ENCODE measurements at regions not wholly inside any gene's neighbourhood (a gene's known extent, or its start where the extent isn't known, plus 50 kb on each side); places are given as distances from the start of the nearest gene placed in this dataset.

DNA sequence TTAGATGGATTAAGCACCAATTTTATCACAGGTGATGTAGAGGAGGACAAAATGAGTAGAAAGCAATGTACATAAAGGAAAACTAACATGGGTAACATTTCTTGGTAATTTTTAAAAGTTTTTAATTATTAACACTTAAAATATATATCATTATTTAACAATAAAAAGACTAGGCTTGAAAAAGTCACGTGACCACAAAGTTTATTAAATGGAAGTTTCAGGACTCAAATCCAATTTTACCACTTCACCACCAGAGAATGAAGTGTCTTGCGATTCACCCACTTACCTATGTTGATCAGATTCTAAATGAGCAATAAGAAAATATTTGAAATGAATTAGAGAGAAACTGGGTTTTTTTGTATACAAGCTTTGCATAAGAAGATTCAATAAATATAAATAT, 721.3 kb downstream of the GBE1 start:
- Histone ChIP-seq H3K27ac (no peak overlapping the region), H3K9me3 (no peaks in the 10 kb centered on the region), H3K27me3 (no peaks in the 10 kb centered on the region), H3K4me3 (no peak overlapping the region), H3K4me1 (no peaks in the 10 kb centered on the region), H3K36me3 (no peaks in the 10 kb centered on the region)
- 79 to 86% methylated on average over 2 of the region's 2 CpGs for WGBS, 2 donors (ENCODE audit: low coverage in 1 of 2)
- ATAC-seq: no peak
- TF ChIP-seq POLR2A (IDR thresholded peaks at IDR 0.05) (no peak), EP300 (IDR thresholded peaks at IDR 0.05) (no peak)

DNA sequence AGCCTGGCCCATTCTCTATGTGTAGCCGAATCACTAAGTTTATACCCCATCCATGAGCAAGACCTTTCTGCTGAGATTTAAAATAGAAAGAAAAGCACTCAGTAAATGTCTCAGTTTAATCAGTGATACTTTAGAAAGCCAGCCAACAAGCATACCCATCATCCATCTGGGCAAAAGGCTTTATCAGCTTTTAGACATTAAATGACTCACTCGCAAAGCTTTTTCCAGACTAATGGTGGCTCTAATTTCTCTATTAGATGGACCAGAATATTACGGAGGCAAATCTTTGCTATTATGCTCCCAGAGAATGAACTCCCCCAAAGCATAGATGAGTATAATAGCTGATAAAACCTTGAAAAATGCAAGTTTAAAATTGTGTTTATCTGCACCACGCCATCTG, 727.8 kb downstream of the GBE1 start:
- ATAC-seq: no peak
- Histone ChIP-seq H3K9me3 (no peaks in the 10 kb centered on the region), H3K27ac (no peak overlapping the region), H3K4me1 (no peaks in the 10 kb centered on the region), H3K27me3 (no peaks in the 10 kb centered on the region), H3K4me3 (no peak overlapping the region), H3K36me3 (no peaks in the 10 kb centered on the region)
- TF ChIP-seq EP300 (IDR thresholded peaks at IDR 0.05) (no peak), POLR2A (IDR thresholded peaks at IDR 0.05) (no peak), POLR2AphosphoS5 (IDR thresholded peaks at IDR 0.05) (no peak)
- TF ChIP-seq, protein P1, sequence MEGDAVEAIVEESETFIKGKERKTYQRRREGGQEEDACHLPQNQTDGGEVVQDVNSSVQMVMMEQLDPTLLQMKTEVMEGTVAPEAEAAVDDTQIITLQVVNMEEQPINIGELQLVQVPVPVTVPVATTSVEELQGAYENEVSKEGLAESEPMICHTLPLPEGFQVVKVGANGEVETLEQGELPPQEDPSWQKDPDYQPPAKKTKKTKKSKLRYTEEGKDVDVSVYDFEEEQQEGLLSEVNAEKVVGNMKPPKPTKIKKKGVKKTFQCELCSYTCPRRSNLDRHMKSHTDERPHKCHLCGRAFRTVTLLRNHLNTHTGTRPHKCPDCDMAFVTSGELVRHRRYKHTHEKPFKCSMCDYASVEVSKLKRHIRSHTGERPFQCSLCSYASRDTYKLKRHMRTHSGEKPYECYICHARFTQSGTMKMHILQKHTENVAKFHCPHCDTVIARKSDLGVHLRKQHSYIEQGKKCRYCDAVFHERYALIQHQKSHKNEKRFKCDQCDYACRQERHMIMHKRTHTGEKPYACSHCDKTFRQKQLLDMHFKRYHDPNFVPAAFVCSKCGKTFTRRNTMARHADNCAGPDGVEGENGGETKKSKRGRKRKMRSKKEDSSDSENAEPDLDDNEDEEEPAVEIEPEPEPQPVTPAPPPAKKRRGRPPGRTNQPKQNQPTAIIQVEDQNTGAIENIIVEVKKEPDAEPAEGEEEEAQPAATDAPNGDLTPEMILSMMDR (IDR thresholded peaks at IDR 0.05): no peak
- WGBS, 2 donors (ENCODE audit: low coverage in 1 of 2): 38 to 85% methylated on average over 4 of the region's 4 CpGs

DNA sequence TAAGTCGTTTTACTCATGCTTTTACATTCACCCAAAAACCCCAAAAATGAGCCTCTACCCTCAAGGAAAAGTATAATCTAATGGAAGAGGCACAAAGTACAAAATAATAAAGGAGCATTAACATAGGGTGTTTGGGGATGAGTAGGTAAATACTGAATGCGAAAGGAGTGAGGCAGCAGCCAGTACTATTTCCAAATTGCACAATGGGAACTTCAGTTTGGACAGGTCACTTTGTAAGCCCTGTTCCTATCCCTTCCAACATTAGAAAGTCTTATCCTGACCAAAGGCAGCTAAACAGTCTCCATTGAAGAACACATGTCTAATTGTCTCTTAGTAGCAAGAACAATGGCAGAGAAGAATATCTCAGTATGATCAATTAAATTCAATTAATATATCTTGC, 728.3 kb downstream of the GBE1 start:
- WGBS, 2 donors (ENCODE audit: low coverage in 1 of 2): 63 to 70% methylated on average over 2 of the region's 2 CpGs
- ATAC-seq: no peak
- Histone ChIP-seq H3K4me1 (no peaks in the 10 kb centered on the region), H3K27me3 (no peaks in the 10 kb centered on the region), H3K4me3 (no peak overlapping the region), H3K27ac (no peak overlapping the region), H3K9me3 (no peaks in the 10 kb centered on the region), H3K36me3 (no peaks in the 10 kb centered on the region)
- no peak for TF ChIP-seq POLR2AphosphoS5 (IDR thresholded peaks at IDR 0.05)
- TF ChIP-seq, protein P1 (IDR thresholded peaks at IDR 0.05): no peak
- no peak for TF ChIP-seq EP300 (IDR thresholded peaks at IDR 0.05)
- no peak for TF ChIP-seq POLR2A (IDR thresholded peaks at IDR 0.05)

DNA sequence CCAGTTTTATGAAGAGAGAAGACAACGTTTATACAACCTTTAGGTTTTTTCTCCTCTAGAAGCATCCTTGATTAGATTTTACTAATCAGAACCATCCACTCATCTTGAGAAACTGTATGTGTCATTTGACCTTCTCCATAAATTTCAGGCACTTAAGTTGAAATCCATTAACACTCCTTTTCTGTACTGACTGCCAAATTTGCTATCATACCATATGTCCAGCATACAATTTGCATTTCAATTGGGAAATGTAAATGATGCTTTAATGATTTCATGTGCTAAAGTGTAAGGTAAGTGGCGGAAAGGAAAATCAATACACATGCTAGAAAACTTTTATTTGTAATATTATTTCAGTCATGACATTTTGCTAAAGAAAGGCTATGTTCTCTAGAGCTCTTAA, 731.6 kb downstream of the GBE1 start:
- H3K9me3 ChIP-seq: no peaks in the 10 kb centered on the region
- no peaks in the 10 kb centered on the region for H3K27me3 ChIP-seq
- no peak overlapping the region for H3K27ac ChIP-seq
- H3K4me1 ChIP-seq: no peaks in the 10 kb centered on the region
- no peak for ATAC-seq
- H3K36me3 ChIP-seq: no peaks in the 10 kb centered on the region
- 53 to 63% methylated on average over 2 of the region's 2 CpGs for WGBS, 2 donors (ENCODE audit: low coverage in 1 of 2)
- TF ChIP-seq EP300 (IDR thresholded peaks at IDR 0.05) (no peak), POLR2A (IDR thresholded peaks at IDR 0.05) (no peak), POLR2AphosphoS5 (IDR thresholded peaks at IDR 0.05) (no peak)
- TF ChIP-seq, protein P1 (IDR thresholded peaks at IDR 0.05): no peak
- no peak overlapping the region for H3K4me3 ChIP-seq

DNA sequence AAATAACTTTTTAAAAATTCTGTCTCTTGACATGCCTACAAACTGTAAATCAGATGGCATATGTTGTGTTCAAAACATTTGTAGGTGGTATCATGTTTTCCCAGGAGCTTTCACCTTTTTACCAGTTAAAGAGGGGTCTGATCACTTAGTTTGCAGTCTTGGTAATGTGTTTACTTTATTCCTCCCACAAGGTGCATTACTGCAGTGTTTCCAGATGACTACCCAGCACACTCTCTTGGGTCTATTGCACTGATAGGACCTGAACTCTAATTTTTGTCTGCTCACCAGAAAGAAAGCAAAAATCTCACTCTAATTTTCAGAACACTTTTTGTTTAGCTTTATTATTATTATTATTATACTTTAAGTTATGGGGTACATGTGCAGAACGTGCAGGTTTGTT, 734.1 kb downstream of the GBE1 start:
- TF ChIP-seq, protein P1 (IDR thresholded peaks at IDR 0.05): no peak
- TF ChIP-seq POLR2A (IDR thresholded peaks at IDR 0.05) (no peak), EP300 (IDR thresholded peaks at IDR 0.05) (no peak), POLR2AphosphoS5 (IDR thresholded peaks at IDR 0.05) (no peak)
- Histone ChIP-seq H3K4me3 (no peak overlapping the region), H3K27me3 (no peaks in the 10 kb centered on the region), H3K27ac (no peak overlapping the region), H3K4me1 (no peaks in the 10 kb centered on the region), H3K9me3 (no peaks in the 10 kb centered on the region), H3K36me3 (no peaks in the 10 kb centered on the region)
- 85 to 100% methylated on average over 1 of the region's 1 CpG for WGBS, 2 donors (ENCODE audit: low coverage in 1 of 2)
- ATAC-seq: no peak

Data from gastroesophageal sphincter (tissue), 4 donors.